ENCODE measurements at regions not wholly inside any gene's neighbourhood (a gene's known extent, or its start where the extent isn't known, plus 50 kb on each side); places are given as distances from the start of the nearest gene placed in this dataset.

GRCh38 chr11:45560913-45561281, 104.5 kb downstream of the CHST1 start:
- DNase-seq (ENCODE audit: low spot score), result no peak
- in situ Hi-C loops (cut with MboI; ENCODE audit: low sequenced_read_pairs, unreplicated experiment), result no loop called here

GRCh38 chr11:45560155-45560912, 105.1 kb downstream of the CHST1 start:
- no peak for TF ChIP-seq CTCF (IDR thresholded peaks at IDR 0.05; ENCODE audit: borderline replicate concordance, control extremely low read depth, extremely low read depth, insufficient read depth, missing control alignments)
- no peak for DNase-seq (ENCODE audit: low spot score)
- in situ Hi-C loops (cut with MboI; ENCODE audit: low sequenced_read_pairs, unreplicated experiment), result no loop called here

More at GRCh38 chr11:45560913-45561281, 104.5 kb downstream of the CHST1 start:
- TF ChIP-seq CTCF (IDR thresholded peaks at IDR 0.05; ENCODE audit: borderline replicate concordance, control extremely low read depth, extremely low read depth, insufficient read depth, missing control alignments), result no peak

- TF ChIP-seq CTCF (IDR thresholded peaks at IDR 0.05; ENCODE audit: borderline replicate concordance, control extremely low read depth, extremely low read depth, insufficient read depth, missing control alignments), result no peak
- no peak for DNase-seq (ENCODE audit: low spot score)
- in situ Hi-C loops (cut with MboI; ENCODE audit: low sequenced_read_pairs, unreplicated experiment), result no loop called here
Measured at GRCh38 chr11:45556851-45557707, 108.3 kb downstream of the CHST1 start.

- no peak for DNase-seq (ENCODE audit: low spot score)
- in situ Hi-C loops (cut with MboI; ENCODE audit: low sequenced_read_pairs, unreplicated experiment), result no loop called here
Measured at GRCh38 chr11:45554230-45554967, 111.0 kb downstream of the CHST1 start.

GRCh38 chr11:45553383-45553936, 112.0 kb downstream of the CHST1 start:
- in situ Hi-C loops (cut with MboI; ENCODE audit: low sequenced_read_pairs, unreplicated experiment), result no loop called here
- DNase-seq (ENCODE audit: low spot score), result no peak
- TF ChIP-seq CTCF (IDR thresholded peaks at IDR 0.05; ENCODE audit: borderline replicate concordance, control extremely low read depth, extremely low read depth, insufficient read depth, missing control alignments), result no peak

More at GRCh38 chr11:45554230-45554967, 111.0 kb downstream of the CHST1 start:
- TF ChIP-seq CTCF (IDR thresholded peaks at IDR 0.05; ENCODE audit: borderline replicate concordance, control extremely low read depth, extremely low read depth, insufficient read depth, missing control alignments), result no peak

- in situ Hi-C loops (cut with MboI; ENCODE audit: low sequenced_read_pairs, unreplicated experiment), result no loop called here
- no peak for TF ChIP-seq CTCF (IDR thresholded peaks at IDR 0.05; ENCODE audit: borderline replicate concordance, control extremely low read depth, extremely low read depth, insufficient read depth, missing control alignments)
- no peak for DNase-seq (ENCODE audit: low spot score)
Measured at GRCh38 chr11:45551191-45551713, 114.2 kb downstream of the CHST1 start.

All from GM13976 (cell line).